ENCODE measurements at regions not wholly inside any gene's neighbourhood (a gene's known extent, or its start where the extent isn't known, plus 50 kb on each side); places are given as distances from the start of the nearest gene placed in this dataset.

- Histone ChIP-seq H3K14ac (replicated peaks; ENCODE audit: low read depth, low read length) (no peak overlapping the region), H2BK120ac (ENCODE audit: low read depth, low read length) (no peak overlapping the region), H3K4me2 (ENCODE audit: low read depth, low read length) (no peak overlapping the region), H2BK20ac (ENCODE audit: low read depth, low read length) (no peak overlapping the region), H3K9me3 (ENCODE audit: control insufficient read depth, insufficient read depth, low read length) (no peaks in the 10 kb centered on the region), H3K9ac (ENCODE audit: low read depth, low read length) (no peak overlapping the region), H2BK15ac (ENCODE audit: low read depth, low read length) (no peak overlapping the region), H4K91ac (ENCODE audit: insufficient read depth, low read depth, low read length) (no peak overlapping the region), H4K5ac (ENCODE audit: low read depth, low read length) (no peak overlapping the region), H2AFZ (replicated peaks; ENCODE audit: low read length, poor library complexity) (no peak overlapping the region), H3K23ac (ENCODE audit: low read depth, low read length) (no peak overlapping the region), H2AK9ac (replicated peaks; ENCODE audit: low read depth, low read length, poor library complexity) (no peak overlapping the region), H3K27me3 (ENCODE audit: control insufficient read depth, insufficient read depth, low read length) (no peaks in the 10 kb centered on the region), H3K4me1 (ENCODE audit: control insufficient read depth, insufficient read depth, low read length) (no peaks in the 10 kb centered on the region), H2BK5ac (ENCODE audit: low read depth, low read length, poor library complexity, severe bottlenecking) (no peak overlapping the region), H3K4me3 (ENCODE audit: insufficient read depth, low read depth, low read length) (no peak overlapping the region), H3K36me3 (ENCODE audit: control insufficient read depth, insufficient read depth, low read length) (no peaks in the 10 kb centered on the region), H3K27ac (ENCODE audit: insufficient read depth, low read length) (no peak overlapping the region), H3K79me1 (ENCODE audit: low read depth in 1 of 2, low read length in 2 of 2) (no peaks in the 10 kb centered on the region), H3K56ac (ENCODE audit: extremely low read depth, insufficient read depth, low read length) (no peak overlapping the region), H4K8ac (ENCODE audit: low read depth in 2 of 2, low read length in 2 of 2) (no peak overlapping the region), H3K9me1 (ENCODE audit: insufficient read depth, low read length) (no peaks in the 10 kb centered on the region), H3K18ac (ENCODE audit: low read depth, low read length) (no peak overlapping the region), H4K20me1 (ENCODE audit: insufficient read depth, low read length) (no peaks in the 10 kb centered on the region), H2AK5ac (ENCODE audit: low read depth, low read length) (no peak overlapping the region), H3K4ac (ENCODE audit: low read depth, low read length) (no peak overlapping the region)
- CTCF ChIA-PET, result no interaction called here
- POLR2A ChIA-PET (ENCODE audit: unreplicated experiment), result no interaction called here
- ATAC-seq (ENCODE audit: low read depth) (no peak), DNase-seq (no peak)
- TF ChIP-seq MAFK (IDR thresholded peaks at IDR 0.05; ENCODE audit: low read depth, low read length), result no peak
- no peak for TF ChIP-seq CTCF (conservative IDR thresholded peaks at IDR 0.05; ENCODE audit: low read depth, low read length)
- no peak for TF ChIP-seq SMC3 (IDR thresholded peaks at IDR 0.05; ENCODE audit: low read depth, low read length)
- no peak for TF ChIP-seq MXI1 (IDR thresholded peaks at IDR 0.05; ENCODE audit: borderline replicate concordance, low read depth, low read length)
- no peak for TF ChIP-seq ELK1 (IDR thresholded peaks at IDR 0.05; ENCODE audit: borderline replicate concordance, low read depth, low read length)
- TF ChIP-seq FOS (IDR thresholded peaks at IDR 0.05; ENCODE audit: low read depth, low read length), result no peak
- TF ChIP-seq RCOR1 (IDR thresholded peaks at IDR 0.05; ENCODE audit: insufficient replicate concordance, low read length), result no peak
- no peak for TF ChIP-seq RFX5 (IDR thresholded peaks at IDR 0.05; ENCODE audit: low read depth, low read length)
- TF ChIP-seq BHLHE40 (IDR thresholded peaks at IDR 0.05; ENCODE audit: low read depth, low read length), result no peak
- no peak for TF ChIP-seq RAD21 (IDR thresholded peaks at IDR 0.05; ENCODE audit: low read length)
- no peak for TF ChIP-seq NFE2L2 (IDR thresholded peaks at IDR 0.05; ENCODE audit: low read depth, low read length)
- TF ChIP-seq USF2 (IDR thresholded peaks at IDR 0.05; ENCODE audit: low read depth, low read length), result no peak
- TF ChIP-seq POLR2A (IDR thresholded peaks at IDR 0.05; ENCODE audit: low read depth, low read length), result no peak
- TF ChIP-seq CHD1 (IDR thresholded peaks at IDR 0.05; ENCODE audit: low read depth, low read length), result no peak
- TF ChIP-seq MAZ (IDR thresholded peaks at IDR 0.05; ENCODE audit: borderline replicate concordance, low read depth, low read length), result no peak
- no TSS peak for BruUV-seq (replicated peaks)
- dilution Hi-C loops (cut with HindIII; ENCODE audit: low sequenced_read_pairs, unreplicated experiment), result no loop called here
- no CpG with 5 or more reads among the region's 2 CpGs for WGBS, 2 experiments (ENCODE audit: extremely low coverage in 2 of 2, insufficient read length in 1 of 2)
- intact Hi-C loops (cut with micrococcal nuclease), result no loop called here
- in situ Hi-C loops (cut with MboI; ENCODE audit: low sequenced_read_pairs), result no loop called here
Observed at GRCh38 chr5:145227881-145228280, 607.3 kb downstream of the PRELID2 start.

All from IMR-90 (cell line).